NCI-H446 (cell line): ENCODE measurements at regions not wholly inside any gene's neighbourhood (a gene's known extent, or its start where the extent isn't known, plus 50 kb on each side); places are given as distances from the start of the nearest gene placed in this dataset.

Experiments
- DNase-seq, 2 experiments: peaks; one replicate each; lab custom pipeline; 2025; lab: John Stamatoyannopoulos, UW

DNA sequence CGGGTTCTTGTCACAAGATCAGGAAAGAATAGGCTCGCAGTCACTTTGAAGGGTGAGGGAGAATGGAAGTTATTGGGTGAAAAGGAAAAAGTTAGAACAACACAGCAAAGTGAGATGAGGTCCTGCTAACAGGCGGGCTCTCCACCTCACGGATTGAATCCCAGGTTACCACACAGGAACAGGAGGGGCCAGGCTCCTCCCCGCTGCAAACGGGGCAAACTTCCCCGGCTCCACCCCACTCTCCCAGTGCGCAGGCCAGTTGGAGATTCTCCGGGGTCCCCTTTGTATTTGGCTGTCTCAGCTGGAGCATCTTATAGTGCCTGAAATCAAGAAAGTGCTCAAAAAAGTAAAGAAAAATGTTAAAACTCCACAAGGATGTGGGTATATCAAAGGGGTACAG, 78.3 kb upstream of the IPO5 start:
- DNase-seq = no peak

DNA sequence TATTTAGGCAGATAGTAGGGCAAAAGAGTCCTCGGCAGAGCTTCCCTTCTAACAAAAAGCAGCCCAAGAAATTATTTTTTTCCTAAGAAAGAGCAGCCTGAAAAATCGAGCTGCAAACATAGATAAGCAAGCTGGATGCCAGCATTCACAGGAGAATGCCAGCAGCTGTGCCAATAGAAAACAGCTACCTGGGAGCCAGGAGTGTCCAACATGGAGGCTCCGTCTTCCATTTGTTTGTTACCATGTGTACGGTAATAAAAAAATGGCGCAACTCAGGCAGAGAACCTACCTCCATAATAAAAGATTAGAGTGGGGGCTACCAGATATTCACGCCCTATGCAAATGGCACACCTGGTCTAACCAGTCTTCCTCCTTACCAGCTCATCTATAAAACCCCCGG, 77.6 kb upstream of the IPO5 start:
- DNase-seq = no peak

DNA sequence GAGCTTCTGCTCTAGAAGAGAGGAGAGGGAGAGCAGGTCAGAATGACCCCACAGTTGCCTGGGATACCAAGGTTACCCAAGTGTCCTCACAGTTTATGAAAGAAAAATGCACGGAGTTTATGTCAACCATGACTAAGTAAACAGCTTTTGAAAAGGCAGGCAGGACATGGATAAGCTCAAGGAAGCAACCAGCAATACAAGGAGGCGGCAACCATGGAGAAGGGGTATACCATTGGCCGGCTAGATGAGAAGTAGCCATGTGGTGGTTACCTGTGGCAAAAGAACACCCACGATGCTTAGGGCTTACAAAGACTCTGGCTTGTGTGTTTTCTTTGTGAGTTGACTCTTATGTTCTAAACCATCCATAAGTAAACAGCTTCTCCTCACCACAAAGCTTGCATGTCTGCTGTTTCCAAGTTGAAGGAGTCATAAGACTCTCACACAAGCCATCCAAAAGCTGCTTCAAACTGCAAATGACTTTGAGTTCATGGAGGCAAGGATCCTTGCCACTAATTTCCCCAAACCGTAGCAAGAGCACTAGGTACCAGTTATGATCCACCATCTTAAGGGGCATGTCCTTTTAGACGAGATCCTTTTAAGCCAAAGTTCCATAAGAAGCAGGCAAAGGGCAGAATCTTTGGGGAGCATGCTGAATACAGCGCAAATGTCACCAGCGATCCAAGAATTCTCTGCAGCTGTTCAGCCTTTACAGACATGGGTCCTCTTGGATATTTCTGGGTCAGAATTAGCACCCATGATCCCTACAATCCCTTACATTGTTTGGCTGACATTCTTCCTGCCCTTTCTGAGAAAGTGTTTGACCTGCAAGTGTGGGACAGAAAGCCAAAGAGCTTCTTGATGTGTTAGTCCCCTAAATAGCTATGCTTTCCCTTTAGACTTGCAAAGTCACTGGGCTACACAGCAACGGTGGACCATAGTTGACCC, 74.8 kb upstream of the IPO5 start:
- no peak for DNase-seq

DNA sequence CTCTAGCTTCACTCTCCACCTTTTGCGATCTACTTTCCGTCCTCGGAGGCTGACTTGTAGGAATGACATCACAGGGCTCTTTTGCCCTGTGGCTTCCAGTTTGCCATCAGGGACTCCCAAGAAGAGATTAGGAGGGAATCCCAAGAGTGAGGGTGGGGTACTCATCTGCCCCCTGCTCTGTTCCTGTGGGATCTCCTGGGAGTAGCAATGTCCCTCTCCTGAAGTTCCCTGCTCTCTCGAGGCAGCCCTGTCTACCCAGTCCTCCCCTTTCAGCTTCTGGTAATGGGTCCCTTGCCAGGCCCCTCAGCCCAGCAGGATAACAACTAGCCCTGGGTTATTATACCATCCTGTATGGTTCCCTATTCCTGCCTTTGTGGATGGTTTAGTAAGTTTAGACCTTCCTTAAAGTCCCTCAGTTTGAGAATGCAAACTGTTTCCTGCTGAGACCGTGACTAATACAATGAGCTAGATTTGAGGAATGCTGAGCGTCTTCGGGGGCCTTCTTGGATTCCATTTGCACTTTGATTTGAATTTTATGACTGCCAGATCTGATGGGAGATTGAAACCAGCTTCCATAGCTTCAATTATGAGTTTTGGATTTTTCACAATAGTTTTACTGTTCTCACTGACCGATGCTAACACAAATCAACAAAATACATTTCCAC, 73.7 kb upstream of the IPO5 start:
- DNase-seq = no peak

DNA sequence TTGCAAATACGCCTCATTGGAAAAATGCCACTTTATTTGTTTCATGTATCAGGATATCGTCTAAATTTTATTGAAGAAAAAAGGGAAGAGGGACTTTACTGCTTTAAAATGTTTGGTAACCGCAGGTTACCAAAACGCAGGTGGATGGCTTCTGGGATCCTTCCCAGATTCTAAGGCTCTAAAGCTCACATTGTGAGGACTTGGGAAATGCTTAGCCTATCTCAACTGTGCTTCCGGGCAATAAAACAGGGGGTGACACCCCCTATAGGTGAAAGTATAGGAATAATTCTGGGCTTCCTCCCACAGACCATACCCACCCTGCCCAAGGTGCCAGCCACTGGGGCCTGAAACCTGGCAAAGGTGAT, 73.2 kb upstream of the IPO5 start:
- no peak for DNase-seq

DNA sequence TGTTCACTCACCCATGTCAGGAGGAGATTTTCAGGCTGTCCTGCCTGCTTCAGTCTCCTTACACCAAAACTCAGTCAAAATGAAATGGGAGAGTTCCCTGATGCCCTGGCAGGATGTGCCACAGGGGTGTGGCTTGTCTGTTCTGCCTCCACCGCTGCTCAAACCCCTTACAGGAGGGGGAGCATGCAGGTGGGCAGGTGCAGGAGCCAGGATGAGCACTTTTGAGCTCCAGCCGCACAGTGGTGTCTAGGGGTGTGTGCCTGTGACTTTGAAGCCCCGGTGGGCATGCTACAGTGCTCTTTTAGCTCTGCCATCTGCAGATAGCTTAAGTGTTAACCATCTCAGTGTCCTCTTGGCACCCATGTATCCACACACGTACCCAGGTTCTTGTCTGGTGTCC, 71.9 kb upstream of the IPO5 start:
- DNase-seq = no peak

DNA sequence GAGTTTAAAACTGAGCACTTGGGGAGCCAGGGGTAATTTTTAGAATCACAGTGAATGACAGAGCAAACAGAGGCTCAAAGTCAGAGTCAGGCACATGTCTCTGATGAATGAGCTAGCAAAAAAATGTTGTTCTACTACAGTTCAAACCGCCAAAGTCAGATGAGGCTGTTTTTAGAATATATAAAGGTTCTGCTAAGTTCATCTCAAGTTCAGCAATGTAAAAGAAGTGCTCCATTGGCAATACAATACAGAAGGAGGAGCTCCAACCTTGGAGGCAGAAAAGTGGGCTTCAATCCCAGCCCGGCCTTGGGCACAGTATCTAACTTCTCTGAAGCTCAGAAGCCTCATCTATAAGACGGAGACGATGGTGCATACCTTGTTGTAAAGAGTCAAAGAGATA, 70.1 kb upstream of the IPO5 start:
- no peak for DNase-seq

DNA sequence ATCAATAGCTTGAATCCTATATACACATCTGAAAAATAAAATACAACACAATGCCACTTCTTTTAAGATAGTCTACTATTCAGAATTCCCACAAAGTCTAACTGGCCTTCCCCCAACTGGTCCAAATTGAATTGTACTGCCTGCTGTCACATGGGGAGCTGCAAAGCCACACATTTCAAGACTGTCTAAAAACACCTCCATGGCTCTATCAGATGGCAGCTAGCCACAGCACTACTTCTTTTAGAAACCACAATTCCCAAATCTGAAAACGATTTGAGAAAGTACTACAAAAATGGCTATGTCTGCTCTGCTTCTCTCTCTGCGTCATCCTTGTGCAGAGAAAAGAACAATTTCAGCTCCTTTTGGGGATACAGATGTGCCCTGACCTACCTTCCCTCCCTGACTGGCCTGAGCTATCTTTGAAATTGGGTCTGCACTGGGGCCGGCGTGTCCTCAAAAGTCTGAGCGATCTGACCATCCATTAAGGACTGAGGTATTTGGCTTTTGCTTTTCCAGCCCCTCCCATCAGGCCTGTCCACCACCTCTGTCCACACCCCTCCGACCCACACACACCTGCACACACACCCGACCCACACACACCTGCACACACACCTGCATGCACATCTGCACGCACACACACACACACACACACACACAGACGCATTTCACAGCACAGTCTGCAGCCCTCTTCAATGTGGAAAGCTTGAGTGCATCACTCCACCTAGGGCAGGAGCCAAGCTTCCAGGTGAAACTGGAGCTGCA, 68.6 kb upstream of the IPO5 start:
- DNase-seq = no peak

DNA sequence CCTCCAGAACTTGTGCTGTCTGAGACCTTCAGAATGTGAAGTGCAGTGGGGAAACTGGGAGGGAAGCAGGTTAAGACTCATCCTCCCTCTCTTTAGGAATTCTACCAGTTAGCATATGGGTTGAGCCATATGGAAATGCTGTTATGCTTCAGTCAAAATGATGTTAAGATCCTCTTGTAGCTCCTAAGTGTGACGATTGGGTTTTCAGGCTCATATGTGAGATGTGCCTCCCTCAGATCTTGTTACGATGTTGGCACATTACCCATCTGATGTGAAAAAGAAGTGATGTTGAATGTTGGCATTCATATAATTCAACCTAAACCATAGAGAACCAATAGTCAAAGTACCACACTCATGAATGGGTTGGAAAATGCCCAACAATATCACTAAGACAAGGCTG, 67.8 kb upstream of the IPO5 start:
- no peak for DNase-seq

DNA sequence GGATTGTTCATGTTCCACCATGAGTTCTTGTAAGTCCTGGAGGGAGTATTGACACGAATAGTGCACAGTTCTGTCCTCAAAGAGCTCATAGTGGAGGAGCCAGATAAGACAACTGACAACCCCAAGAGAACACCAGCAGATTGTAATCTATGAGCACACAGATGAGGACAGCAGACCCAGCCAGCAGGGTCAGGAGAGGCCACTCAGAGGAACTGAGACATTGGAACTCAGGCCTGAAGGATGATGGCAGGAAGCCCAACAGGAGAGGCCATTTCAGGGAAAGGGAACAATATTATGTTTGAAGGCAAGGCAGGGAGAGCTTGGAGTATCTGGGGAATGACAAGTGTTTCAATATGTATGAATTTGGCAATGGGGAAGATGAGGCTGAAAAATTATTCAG, 63.7 kb upstream of the IPO5 start:
- no peak for DNase-seq

DNA sequence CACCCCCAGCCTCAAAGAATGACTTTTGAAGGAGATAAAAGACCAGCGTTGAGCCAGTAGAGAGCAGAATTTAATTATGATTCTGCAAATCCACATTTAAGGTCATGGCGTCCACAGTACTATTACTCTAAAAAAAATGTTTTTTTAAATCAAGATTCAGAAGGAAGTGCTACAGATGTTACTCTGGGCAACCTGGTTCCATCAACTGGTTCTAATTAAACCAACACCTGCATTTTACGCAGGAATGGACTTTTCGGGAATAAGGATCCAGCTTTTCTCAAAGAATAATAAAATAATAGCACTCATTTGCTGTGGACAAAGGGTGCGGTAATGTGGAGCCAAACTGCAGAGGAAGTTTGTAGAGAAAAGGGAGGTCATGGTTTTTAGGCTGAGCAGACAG, 62.9 kb upstream of the IPO5 start:
- DNase-seq = no peak

DNA sequence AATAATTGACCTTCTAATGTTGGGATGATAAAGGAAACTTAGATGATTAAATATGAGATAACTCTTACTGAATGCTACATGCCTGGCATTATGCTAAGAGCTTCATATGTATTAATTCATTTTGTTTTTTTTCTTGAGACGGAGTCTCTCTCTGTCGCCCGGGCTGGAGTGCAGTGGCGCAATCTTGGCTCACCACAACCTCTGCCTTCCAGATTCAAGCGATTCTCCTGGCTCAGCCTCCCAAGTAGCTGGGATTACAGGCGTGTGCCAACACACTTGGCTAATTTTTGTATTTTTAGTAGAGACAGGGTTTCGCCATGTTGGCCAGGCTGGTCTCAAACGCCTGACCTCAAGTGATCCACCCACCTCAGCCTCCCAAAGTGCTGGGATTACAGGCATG, 61.5 kb upstream of the IPO5 start:
- peak in 1 of 2 experiments; percentile 21 for DNase-seq

DNA sequence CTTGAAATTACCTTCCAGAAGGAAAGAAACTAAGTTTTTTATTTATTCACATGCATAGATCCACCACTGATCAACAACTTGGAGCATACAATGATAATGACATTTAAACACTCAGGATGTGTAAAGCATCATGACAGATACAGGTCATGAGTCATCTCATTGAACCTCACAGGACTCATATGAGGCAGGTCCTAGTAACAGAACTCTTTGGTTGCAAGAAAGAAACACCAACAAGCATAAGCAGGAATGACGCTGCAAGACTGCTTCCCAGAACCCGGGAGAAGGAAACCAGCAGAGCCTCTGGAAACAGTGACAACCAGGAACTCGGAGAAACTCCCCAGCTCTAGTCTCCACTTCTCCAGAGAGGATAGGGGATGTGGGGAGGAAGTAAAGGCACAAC, 60.8 kb upstream of the IPO5 start:
- no peak for DNase-seq

DNA sequence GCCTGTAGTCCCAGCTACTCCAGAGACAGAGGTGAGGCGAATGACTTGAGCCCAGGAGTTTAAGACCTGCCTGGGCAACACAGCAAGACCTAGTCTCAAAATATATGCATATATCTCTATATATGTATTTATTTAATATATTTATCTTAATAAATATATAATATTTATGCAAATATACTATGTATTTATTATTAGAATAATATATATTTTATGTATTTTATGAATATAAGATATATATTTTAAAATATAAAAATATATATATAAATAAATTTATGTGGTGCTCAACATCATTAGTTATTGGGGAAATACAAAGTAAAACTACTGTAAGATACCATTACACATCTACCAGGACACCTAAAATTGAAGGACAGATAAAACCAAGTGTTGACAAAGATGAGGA, 58.1 kb upstream of the IPO5 start:
- no peak for DNase-seq

DNA sequence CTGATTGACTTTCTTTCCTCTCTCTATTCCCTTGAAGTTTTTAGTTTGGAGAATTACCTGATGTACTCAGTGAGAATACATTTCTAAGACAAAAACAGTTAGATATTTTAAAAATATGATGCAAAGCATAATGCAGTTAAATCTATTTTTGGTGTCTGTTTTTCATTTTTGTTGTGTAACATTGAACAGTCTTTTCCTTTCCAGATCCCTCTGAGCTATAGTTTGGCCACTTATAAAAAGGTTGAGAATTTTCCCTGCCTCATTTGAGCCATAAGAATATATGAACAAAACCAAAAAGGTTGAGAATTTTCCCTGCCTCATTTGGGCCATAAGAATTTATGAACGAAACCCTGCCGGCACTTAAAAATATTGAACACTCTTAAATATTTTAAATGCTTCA, 57.0 kb upstream of the IPO5 start:
- DNase-seq = no peak

DNA sequence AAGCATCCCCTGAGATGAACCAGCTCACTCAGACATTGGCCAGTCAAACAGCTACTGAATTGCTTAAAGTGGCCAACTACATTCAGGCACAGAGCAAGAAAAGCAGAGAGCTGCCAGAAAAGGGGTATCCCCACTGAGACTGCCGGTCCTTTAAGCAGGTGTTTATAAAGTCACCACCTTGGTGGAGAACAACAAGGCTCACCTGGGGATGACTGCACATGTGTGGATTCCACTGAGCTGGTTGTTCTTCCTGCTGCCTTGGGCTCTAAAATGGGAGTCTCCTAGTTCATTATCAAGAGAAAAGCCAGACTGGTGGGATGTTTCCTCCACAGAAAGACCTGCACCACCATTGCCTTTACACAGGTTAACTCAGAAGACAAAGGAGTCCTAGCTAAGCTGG, 51.8 kb upstream of the IPO5 start:
- DNase-seq = no peak
